GM19328 (cell line): ENCODE measurements at regions not wholly inside any gene's neighbourhood (a gene's known extent, or its start where the extent isn't known, plus 50 kb on each side); places are given as distances from the start of the nearest gene placed in this dataset.
"Not testable (repeated sequence)": the region's sequence is repeated elsewhere in the genome, so short reads cannot be mapped to it uniquely, and the experiment has no call there.

Experiments
- ATAC-seq: cut with Tn5 transposase; IDR thresholded peaks from one replicate; pipeline ENCODE4 v1.9.1; 2021; ENCODE audit warnings: mild to moderate bottlenecking, moderate library complexity; ENCODE audit not compliant: unreplicated experiment

DNA sequence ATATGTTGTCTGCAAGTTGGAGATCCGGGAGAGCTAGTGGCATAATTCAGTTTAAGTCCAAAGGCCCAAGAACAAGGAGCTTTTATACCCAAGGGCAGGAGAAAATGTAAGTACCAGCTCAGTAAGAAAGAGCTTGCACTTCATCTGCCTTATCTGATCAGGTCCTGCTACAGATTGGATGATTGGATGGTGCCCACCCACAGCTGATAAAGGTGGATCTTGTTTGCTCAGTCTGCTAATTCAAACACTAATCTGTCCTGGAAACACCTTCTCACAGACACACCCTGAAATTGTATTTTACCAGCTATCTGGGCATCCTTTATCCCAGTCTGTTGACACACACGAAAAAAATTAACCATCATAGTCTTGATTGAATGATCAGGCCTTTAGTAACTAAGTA, 230.7 kb upstream of the SLC16A7 start:
- ATAC-seq = no peak

- ATAC-seq = no peak
Measured at GRCh38 chr12:59357811-59358210, 238.0 kb upstream of the SLC16A7 start.

GRCh38 chr12:59346248-59346647, 249.6 kb upstream of the SLC16A7 start:
- ATAC-seq = not testable (repeated sequence)

GRCh38 chr12:59345406-59345805, 250.4 kb upstream of the SLC16A7 start:
- no peak for ATAC-seq

GRCh38 chr12:59344224-59344623, 251.6 kb upstream of the SLC16A7 start:
- ATAC-seq = no peak

GRCh38 chr12:59329462-59329861, 266.4 kb upstream of the SLC16A7 start:
- no peak for ATAC-seq

DNA sequence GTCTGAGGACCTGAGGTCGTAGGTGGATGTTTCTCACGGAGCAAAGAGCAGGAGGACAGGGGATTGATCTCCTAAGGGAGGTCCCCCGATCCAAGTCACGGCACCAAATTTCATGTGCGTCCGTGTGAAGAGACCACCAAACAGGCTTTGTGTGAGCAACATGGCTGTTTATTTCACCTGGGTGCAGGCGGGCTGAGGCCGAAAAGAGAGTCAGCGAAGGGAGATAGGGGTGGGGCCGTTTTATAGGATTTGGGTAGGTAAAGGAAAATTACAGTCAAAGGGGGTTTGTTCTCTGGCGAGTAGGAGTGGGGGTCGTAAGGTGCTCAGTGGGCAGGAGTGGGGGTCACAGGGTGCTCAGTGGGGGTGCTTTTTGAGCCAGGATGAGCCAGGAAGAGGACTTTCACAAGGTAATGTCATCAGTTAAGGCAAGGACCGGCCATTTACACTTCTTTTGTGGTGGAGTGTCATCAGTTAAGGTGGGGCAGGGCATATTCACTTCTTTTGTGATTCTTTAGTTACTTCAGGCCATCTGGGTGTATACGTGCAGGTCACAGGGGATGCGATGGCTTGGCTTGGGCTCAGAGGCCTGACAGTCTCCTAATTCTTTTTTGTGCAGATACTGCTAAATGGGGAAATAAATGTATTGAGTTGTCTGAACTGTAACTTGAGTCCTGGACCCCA, 267.3 kb upstream of the SLC16A7 start:
- ATAC-seq = not testable (repeated sequence)

GRCh38 chr12:59326457-59326856, 269.4 kb upstream of the SLC16A7 start:
- not testable (repeated sequence) for ATAC-seq

GRCh38 chr12:59322473-59322872, 273.4 kb upstream of the SLC16A7 start:
- no peak for ATAC-seq

GRCh38 chr12:59321278-59321677, 274.6 kb upstream of the SLC16A7 start:
- no peak for ATAC-seq

DNA sequence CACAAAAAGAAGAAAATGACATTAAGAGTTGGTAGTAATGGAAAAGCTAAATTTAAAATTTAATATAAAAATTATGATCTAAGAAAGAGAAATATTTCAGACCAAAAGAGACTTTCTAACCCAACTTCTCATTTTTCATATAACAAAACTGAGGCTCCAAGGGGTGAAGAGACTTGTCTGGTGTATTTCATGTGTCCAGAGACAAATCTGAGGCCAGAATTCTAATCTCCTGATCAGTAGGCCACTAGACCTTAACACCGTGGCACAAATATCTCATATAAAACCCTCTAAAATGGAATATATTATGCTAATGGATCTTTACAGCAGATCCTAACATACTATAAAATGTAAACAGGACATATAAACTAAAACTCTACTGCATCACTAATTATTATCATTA, 275.7 kb upstream of the SLC16A7 start:
- no peak for ATAC-seq

GRCh38 chr12:59318940-59319339, 276.9 kb upstream of the SLC16A7 start:
- no peak for ATAC-seq

DNA sequence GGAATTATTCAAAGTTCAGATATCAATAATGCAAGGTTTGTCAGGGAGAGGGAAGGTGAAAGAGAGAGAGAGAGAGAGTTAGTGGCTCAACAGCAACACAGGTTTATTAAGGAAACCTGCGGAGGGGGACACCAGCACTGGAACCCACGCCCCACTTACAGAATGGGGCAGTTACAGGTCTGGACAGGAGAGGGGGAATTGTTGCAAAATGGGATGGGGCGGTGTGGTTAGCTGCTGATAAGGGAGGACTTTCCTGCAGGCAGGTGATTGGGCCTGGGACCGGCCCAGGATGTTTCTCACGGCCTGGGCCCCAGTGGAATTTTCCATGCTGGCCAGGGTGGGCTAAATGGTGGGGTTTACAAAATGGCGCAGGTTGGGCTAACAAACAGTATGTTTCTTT, 278.2 kb upstream of the SLC16A7 start:
- ATAC-seq = no peak

DNA sequence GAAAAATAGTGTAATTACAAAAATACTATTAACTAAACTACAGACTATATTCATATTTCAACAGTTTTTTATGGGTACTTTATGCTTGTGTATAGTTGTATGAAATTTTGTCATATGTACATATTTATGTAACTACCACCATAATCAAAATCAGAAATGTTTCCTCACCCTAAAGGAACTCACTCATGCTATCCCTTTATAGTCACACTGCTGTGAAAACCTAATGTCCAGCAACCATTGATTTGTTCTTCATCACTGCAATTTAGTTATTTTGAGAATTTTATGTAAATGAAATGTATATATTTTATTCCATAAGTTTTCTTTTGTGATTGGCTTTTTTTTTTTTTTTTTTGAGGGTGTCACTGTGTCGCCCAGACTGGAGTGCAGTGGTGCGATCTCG, 278.9 kb upstream of the SLC16A7 start:
- ATAC-seq = no peak

DNA sequence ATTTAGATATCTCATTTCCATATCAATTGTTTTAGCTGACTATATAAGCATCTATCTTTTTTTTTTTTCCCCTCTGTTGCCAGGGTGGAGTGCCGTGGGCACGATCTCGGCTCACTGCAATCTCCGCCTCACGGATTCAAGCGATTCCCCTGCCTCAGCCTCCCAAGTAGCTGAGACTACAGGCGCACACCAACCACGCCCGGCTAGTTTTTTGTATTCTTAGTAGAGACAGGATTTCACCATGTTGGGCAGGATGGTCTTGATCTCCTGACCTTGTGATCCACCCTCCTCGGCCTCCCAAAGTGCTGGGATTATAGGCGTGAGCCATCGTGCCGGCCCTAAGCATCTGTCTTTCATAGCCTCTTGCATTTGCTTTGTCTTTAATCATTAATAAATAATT, 279.5 kb upstream of the SLC16A7 start:
- ATAC-seq = not testable (repeated sequence)

DNA sequence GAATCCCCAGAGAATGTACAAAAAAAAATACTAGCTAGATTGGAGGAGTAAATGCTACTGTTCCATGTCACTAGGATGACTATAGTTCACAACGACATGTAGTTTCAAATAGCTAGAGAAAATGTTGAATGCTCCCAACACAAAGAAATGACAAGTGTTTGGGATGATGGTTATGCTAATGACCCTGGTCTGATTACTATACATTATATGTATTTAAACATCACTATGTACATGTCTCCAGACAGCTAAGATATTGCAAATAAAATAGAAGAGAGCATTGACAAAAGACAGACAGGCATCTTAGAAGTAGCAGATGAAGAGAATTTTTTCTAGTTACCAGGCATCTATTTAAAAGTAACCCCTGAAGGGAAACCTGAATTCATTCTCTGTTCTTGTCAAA, 281.6 kb upstream of the SLC16A7 start:
- no peak for ATAC-seq

DNA sequence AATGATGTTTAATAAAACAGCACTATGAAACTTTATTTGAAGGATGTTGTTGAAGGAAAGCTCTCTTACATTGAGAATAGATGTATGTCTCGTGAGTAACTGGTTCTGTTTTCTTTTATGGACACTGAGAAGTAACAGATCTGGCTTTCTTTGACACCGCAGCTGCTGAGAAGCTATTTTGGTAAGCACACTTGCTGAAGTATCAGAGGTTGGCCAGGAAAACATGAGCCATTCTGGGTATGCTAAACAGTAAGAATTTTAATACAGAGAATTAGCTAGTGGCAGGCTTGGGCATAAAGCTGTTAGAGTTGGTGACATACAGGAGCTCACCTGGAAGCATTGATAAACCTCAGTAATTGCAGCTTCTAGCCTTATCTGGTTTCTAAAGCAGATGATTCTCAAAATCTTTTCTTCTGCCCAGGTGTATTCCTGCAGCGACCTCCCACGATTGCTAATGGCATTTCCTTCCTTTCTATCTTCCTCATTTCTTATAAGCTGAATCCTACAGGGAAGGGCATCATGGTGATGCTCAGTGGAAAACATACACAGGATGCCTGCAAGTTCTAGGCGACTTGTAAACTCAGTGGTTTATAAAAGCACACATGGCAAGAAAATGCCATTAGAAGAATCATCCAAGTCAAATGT, 291.6 kb upstream of the SLC16A7 start:
- no peak for ATAC-seq

DNA sequence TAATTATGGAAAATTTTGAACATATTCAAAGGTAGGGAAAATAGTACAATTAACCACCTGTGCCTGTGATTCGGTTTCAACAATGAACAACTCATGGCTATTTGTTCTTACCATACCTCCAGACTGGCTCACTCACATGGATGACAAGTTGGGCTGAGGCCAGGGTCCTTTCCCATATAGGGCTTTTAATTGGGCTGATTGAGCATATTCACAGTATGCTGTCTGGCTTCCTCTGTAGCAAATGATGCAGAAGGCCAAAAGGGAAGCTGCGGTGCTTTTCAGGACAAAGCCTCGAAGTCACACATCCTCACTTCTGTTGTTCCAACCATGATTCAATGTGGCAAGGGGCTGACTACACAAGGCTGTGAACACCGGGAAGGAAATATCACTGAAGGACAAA, 297.5 kb upstream of the SLC16A7 start:
- ATAC-seq = no peak

- no peak for ATAC-seq
Measured at GRCh38 chr12:59294221-59294620, 301.6 kb upstream of the SLC16A7 start.

DNA sequence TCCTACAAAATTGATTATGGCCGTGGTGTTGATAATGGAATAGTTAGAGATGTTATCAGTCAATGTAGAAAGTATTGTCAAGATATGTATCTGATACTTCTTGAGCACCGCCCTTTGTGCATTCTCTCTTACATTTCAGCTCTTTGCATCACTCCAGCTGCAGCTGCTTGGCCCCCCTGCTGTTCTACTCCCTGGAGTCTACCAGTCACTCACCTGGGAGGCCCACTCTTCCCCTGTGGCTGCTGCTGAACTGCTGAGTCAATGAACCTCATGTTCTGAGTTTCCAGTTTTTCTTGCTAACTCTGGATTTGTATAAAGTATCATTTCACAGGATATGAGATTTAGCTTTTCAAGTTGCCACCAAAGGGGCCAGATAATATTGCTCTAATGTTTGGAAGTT, 312.8 kb upstream of the SLC16A7 start:
- ATAC-seq = no peak

DNA sequence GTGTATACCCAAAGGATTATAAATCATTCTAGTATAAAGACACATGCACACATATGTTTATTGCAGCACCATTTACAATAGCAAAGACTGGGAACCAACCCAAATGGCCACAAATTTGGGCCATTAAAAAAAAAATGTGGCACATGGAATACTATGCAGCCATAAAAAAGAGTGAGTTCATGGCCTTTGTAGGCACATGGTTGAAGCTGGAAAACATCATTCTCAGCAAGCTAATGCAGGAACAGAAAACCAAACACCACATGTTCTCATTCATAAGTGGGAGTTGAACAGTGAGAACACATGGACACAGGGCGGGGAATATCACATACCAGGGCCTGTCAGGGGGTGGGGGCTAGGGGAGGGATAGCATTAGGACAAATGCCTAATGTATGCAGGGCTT, 322.3 kb upstream of the SLC16A7 start:
- not testable (repeated sequence) for ATAC-seq

- no peak for ATAC-seq
Measured at GRCh38 chr12:59268295-59268809, 327.5 kb upstream of the SLC16A7 start.

DNA sequence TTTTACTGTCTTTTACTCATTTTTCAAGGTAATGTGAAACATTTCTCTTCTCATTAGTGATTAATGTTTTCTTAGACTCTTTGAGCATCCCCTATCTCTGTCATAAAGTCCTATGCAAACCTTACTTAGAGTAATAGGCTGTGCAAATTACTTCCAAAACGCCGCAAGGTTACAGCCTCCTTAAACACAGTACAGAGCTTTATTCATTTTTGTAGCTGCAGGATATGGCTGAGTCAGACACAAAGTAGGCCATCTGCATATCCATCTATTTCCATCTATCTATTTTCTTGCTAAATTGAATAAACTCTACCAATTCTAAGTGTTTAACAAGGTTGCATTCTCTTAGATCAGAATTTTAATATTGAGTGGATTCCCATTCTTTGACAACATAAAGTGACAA, 335.6 kb upstream of the SLC16A7 start:
- ATAC-seq = no peak
